H9 (cell line): ENCODE measurements at regions not wholly inside any gene's neighbourhood (a gene's known extent, or its start where the extent isn't known, plus 50 kb on each side); places are given as distances from the start of the nearest gene placed in this dataset.
"Not testable (repeated sequence)": the region's sequence is repeated elsewhere in the genome, so short reads cannot be mapped to it uniquely, and the experiment has no call there.

Experiments used
- DNase-seq: peaks from one replicate; pipeline ENCODE4 v3.0.0-alpha.2; 2017
- H2AFZ ChIP-seq: one replicate; pipeline ENCODE4 v1.6.1; 2013; ENCODE audit warnings: mild to moderate bottlenecking, low read length, control low read depth, moderate library complexity
- H2AK5ac ChIP-seq: 2 replicates; pipeline ENCODE4 v1.6.1; 2013; ENCODE audit warnings: low read length, control low read depth, mixed read lengths; ENCODE audit not compliant: insufficient read length
- H2BK120ac ChIP-seq: one replicate; pipeline ENCODE4 v1.6.1; 2013; ENCODE audit warnings: low read depth, mild to moderate bottlenecking, low read length, control low read depth, inconsistent platforms; ENCODE audit not compliant: poor library complexity, severe bottlenecking
- H2BK12ac ChIP-seq: 2 replicates; pipeline ENCODE4 v1.6.1; 2013; ENCODE audit warnings: low read length, control low read depth, mixed read lengths, low read depth; ENCODE audit not compliant: insufficient read length
- H2BK15ac ChIP-seq: 2 replicates; pipeline ENCODE4 v1.6.1; 2013; ENCODE audit warnings: low read depth, low read length, control low read depth
- H2BK20ac ChIP-seq: one replicate; pipeline ENCODE4 v1.6.1; 2013; ENCODE audit warnings: low read depth, mild to moderate bottlenecking, low read length, control low read depth, inconsistent platforms; ENCODE audit not compliant: poor library complexity, severe bottlenecking
- H2BK5ac ChIP-seq: 2 replicates; pipeline ENCODE4 v1.6.1; 2013; ENCODE audit warnings: low read length, control low read depth, mixed read lengths; ENCODE audit not compliant: insufficient read length
- H3K14ac ChIP-seq: 2 replicates; pipeline ENCODE4 v1.6.1; 2013; ENCODE audit warnings: low read length, control low read depth; ENCODE audit not compliant: insufficient read depth
- H3K18ac ChIP-seq: 2 replicates; pipeline ENCODE4 v1.6.1; 2013; ENCODE audit warnings: low read depth, mild to moderate bottlenecking, mixed read lengths, low read length, control low read depth; ENCODE audit not compliant: insufficient read length
- H3K23ac ChIP-seq: 2 replicates; pipeline ENCODE4 v1.6.1; 2013; ENCODE audit warnings: low read length, control low read depth, mixed read lengths, low read depth; ENCODE audit not compliant: insufficient read length
- H3K23me2 ChIP-seq: 2 replicates; pipeline ENCODE4 v1.6.1; 2013; ENCODE audit warnings: low read depth, mild to moderate bottlenecking, mixed read lengths, low read length, control low read depth; ENCODE audit not compliant: insufficient read length, poor library complexity, severe bottlenecking
- H3K27ac ChIP-seq: 2 replicates; pipeline ENCODE4 v1.5.1; 2013; ENCODE audit warnings: low read length, control low read depth, mixed read lengths, low read depth; ENCODE audit not compliant: insufficient read length
- H3K27me3 ChIP-seq: 2 replicates; pipeline ENCODE4 v1.6.1; 2013; ENCODE audit warnings: low read length, control low read depth, inconsistent platforms; ENCODE audit not compliant: insufficient read depth
- H3K4ac ChIP-seq: 2 replicates; pipeline ENCODE4 v1.6.1; 2013; ENCODE audit warnings: low read depth, mild to moderate bottlenecking, control low read depth, inconsistent platforms, low read length, moderate library complexity
- H3K4me1 ChIP-seq: 2 replicates; pipeline ENCODE4 v1.6.1; 2013; ENCODE audit warnings: low read length, control low read depth, inconsistent platforms; ENCODE audit not compliant: insufficient read depth
- H3K4me2 ChIP-seq: 2 replicates; pipeline ENCODE4 v1.6.1; 2013; ENCODE audit warnings: low read length, control low read depth, mixed read lengths; ENCODE audit not compliant: insufficient read length, insufficient read depth
- H3K56ac ChIP-seq: 2 replicates; pipeline ENCODE4 v1.6.1; 2013; ENCODE audit warnings: low read depth, mild to moderate bottlenecking, mixed read lengths, low read length, control low read depth; ENCODE audit not compliant: insufficient read length
- H3K79me1 ChIP-seq: 2 replicates; pipeline ENCODE4 v1.6.1; 2013; ENCODE audit warnings: low read depth, mild to moderate bottlenecking, moderate library complexity, low read length, control low read depth, inconsistent platforms; ENCODE audit not compliant: insufficient read depth, poor library complexity, severe bottlenecking
- H3K79me2 ChIP-seq: 2 replicates; pipeline ENCODE4 v1.6.1; 2013; ENCODE audit warnings: low read length, control low read depth, inconsistent platforms; ENCODE audit not compliant: insufficient read depth
- H3K9ac ChIP-seq: 2 replicates; pipeline ENCODE4 v1.6.1; 2013; ENCODE audit warnings: low read length, control low read depth, mixed read lengths; ENCODE audit not compliant: insufficient read length; ENCODE audit errors: extremely low read depth
- H3K9me3 ChIP-seq: one replicate; pipeline ENCODE4 v1.6.1; 2013; ENCODE audit warnings: low read depth, low read length, inconsistent platforms; ENCODE audit not compliant: control insufficient read depth
- H3T11ph ChIP-seq: one replicate; pipeline ENCODE4 v1.6.1; 2013; ENCODE audit warnings: mild to moderate bottlenecking, low read length, control low read depth, inconsistent platforms
- H4K20me1 ChIP-seq: one replicate; pipeline ENCODE4 v1.6.1; 2013; ENCODE audit not compliant: control insufficient read depth, insufficient read length, insufficient read depth
- H4K5ac ChIP-seq: 2 replicates; pipeline ENCODE4 v1.6.1; 2013; ENCODE audit warnings: low read depth, mild to moderate bottlenecking, mixed read lengths, low read length, control low read depth; ENCODE audit not compliant: insufficient read length
- H4K8ac ChIP-seq: replicated peaks from 2 replicates; pipeline ENCODE4 v1.6.1; 2013; ENCODE audit warnings: low read length, control low read depth, mixed read lengths, low read depth; ENCODE audit not compliant: insufficient read length
- H4K91ac ChIP-seq: 2 replicates; pipeline ENCODE4 v1.6.1; 2013; ENCODE audit warnings: low read depth, mild to moderate bottlenecking, moderate library complexity, mixed read lengths, low read length, control low read depth; ENCODE audit not compliant: insufficient read length
- H3K27ac Mint-ChIP-seq, 3 experiments: 2 replicates in 2 of 3; 3 replicates in 1 of 3; pipeline ENCODE4 v1.8.0; 2020 to 2021; ENCODE audit warnings: mixed read lengths in 3 of 3, mild to moderate bottlenecking in 1 of 3, moderate library complexity in 1 of 3
- H3K27me3 Mint-ChIP-seq: 2 replicates; pipeline ENCODE4 v1.8.0; 2021; ENCODE audit warnings: low read depth, mild to moderate bottlenecking, moderate library complexity, mixed read lengths
- H3K36me3 Mint-ChIP-seq, 3 experiments: 2 replicates in 2 of 3; 3 replicates in 1 of 3; pipeline ENCODE4 v1.8.0; 2020 to 2021; ENCODE audit warnings: low read depth in 3 of 3, mixed read lengths in 3 of 3; ENCODE audit not compliant: insufficient read depth in 1 of 3
- H3K4me1 Mint-ChIP-seq, 2 experiments: 2 replicates each; pipeline ENCODE4 v1.8.0; 2020; ENCODE audit warnings: mixed read lengths in 2 of 2
- H3K4me3 Mint-ChIP-seq, 2 experiments: 2 replicates in 1 of 2; 3 replicates in 1 of 2; pipeline ENCODE4 v1.8.0; 2020 to 2021; ENCODE audit warnings: mild to moderate bottlenecking in 2 of 2, mixed read lengths in 2 of 2, moderate library complexity in 1 of 2
- H3K9me3 Mint-ChIP-seq, 2 experiments: 2 replicates in 1 of 2; 3 replicates in 1 of 2; pipeline ENCODE4 v1.8.0; 2020; ENCODE audit warnings: mild to moderate bottlenecking in 2 of 2, mixed read lengths in 2 of 2, moderate library complexity in 1 of 2
- WGBS: extraction: QIAGEN DNeasy Blood & Tissue Kit; methylation state at CpG from one replicate; pipeline ENCODE4 v1.1.7; 2013; ENCODE audit warnings: missing lambda C conversion rate, low lambda C conversion rate, mixed read lengths; ENCODE audit not compliant: insufficient read length; ENCODE audit errors: extremely low coverage; 5-methylcytosine and 5-hydroxymethylcytosine counted together

- H4K5ac ChIP-seq, H3K9ac ChIP-seq, H2BK12ac ChIP-seq, H3K9me3 ChIP-seq, H3K79me2 ChIP-seq, H3K27me3 ChIP-seq, H3K23me2 ChIP-seq, H3K27me3 Mint-ChIP-seq, H2AK5ac ChIP-seq, H3K4me2 ChIP-seq, H3K4me1 Mint-ChIP-seq, H3T11ph ChIP-seq, H4K8ac ChIP-seq, H3K36me3 Mint-ChIP-seq, H2BK120ac ChIP-seq, H2BK20ac ChIP-seq, H2AFZ ChIP-seq, H2BK15ac ChIP-seq, H3K14ac ChIP-seq, DNase-seq, H3K23ac ChIP-seq, H3K27ac Mint-ChIP-seq, H3K56ac ChIP-seq, H4K91ac ChIP-seq, H3K27ac ChIP-seq, H3K4me3 Mint-ChIP-seq, H3K18ac ChIP-seq, H3K4me1 ChIP-seq, H3K79me1 ChIP-seq, H3K9me3 Mint-ChIP-seq, H2BK5ac ChIP-seq, H3K4ac ChIP-seq, H4K20me1 ChIP-seq: not testable (repeated sequence)
- no CpG with 5 or more reads among the region's 4 CpGs for WGBS
Observed at GRCh38 chr5:128735656-128736055, 197.6 kb upstream of the FBN2 start.
